HG02870 (cell line): ENCODE measurements at regions not wholly inside any gene's neighbourhood (a gene's known extent, or its start where the extent isn't known, plus 50 kb on each side); places are given as distances from the start of the nearest gene placed in this dataset.

ENCODE experiments used
- ATAC-seq: cut with Tn5 transposase; IDR thresholded peaks from one replicate; pipeline ENCODE4 v1.9.1; 2021; ENCODE audit warnings: mild to moderate bottlenecking, moderate library complexity; ENCODE audit not compliant: unreplicated experiment

DNA sequence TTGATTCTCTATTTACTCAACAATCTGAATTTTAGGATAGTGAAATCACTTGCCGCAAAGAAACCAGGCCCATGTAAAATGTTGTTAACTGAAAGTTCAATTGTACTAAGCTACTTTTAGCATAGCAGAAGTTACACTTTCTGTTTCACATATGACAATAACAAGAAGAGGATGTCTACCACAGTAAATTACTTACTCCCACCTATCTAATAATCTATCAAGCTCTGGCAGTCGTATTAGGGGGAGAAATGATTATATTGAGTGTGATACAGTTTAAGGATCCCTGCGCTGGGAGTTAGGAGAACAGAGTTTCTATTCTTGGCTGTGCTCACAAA lies 66.5 kb upstream of the CAND1 start:
- ATAC-seq = peak; percentile 91

DNA sequence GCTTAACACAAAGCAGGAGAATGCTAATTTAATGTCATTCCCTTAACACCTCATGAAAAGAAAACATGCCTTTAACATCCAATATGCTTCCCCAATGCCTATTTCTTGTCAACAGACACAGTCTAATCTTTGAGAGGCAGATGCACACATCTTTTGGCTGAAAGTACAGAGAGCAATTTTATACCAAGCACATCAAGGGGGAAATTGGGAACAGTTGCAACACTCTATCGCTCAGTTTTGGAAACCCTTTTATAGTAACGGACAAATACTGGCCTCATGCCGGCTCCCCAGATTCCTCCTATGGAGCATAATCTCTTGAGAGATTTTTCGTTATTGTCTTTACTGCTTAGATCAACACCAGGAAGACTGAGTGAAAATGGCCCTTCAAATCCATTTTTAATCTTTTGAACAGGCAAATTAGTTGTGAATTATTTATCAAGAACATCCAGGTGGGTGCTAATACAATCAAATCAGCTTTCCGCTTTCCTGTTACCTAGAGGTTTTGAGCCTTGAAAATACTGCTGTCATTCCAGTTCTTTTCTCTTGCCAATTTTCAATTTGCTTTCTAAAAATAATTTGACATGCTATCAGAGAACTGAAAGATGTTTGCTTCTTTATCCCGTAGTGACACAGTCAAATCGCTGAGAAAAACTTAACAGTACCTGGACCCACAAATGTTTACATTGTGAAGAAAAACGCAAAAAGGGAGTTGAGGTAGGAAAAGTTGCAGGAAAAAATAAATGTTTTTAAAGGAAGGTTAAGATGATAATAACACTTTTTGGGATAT lies 60.7 kb upstream of the CAND1 start:
- no peak for ATAC-seq

DNA sequence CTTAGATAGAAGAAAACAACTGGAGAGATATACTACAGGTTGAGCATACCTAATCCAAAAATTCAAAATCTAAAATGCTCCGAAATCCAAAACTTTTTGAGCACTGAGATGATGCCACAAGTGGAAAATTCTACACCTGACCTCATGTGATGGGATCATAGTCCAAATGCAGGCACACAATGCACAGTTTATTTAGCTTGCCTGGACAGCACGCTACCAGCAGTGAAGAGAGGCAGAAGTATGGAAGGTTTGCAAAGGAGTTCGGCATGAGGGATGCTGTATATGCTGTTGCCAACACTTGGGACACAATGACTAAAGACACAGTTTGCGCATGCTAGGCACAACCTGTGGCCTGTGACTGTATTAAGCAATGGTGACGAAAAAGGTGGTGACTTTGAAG lies 58.1 kb upstream of the CAND1 start:
- ATAC-seq = no peak

DNA sequence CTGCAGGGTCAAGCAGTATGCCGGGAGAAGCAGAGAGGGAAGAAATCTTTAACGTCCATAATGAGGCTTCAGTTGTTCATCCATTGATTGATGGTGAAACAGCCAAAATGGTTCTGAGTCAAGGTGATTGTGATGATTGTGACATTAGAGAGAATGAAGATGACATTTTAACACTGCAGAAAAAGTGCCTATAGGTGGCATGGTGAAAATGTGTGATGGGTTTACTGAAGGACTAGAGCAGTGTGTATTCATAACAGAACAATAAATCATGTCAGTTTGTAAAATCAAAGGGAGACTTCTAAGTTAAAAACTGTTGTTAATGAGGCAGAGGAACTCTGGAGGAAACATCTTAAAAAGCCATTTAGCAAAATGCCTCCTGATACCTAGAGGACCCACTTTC lies 57.7 kb upstream of the CAND1 start:
- ATAC-seq = no peak

DNA sequence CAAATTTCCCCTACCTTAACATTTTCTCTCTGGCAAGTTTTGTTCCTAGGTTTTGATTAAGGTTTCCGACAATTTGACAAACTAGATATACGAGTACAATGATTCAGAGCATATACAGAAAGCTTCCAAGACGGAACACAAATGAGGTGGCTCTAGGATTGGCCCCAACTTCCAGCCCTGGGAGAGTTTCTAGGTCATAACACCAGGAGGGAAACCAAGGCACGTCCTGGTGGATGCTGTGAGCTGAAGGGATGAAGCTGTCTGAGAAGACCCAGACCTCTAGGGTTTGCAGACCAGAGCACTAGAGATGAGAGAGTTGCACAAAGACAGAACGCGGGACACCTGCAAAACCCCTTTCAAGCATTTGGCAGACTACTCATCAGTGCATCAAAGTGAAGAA lies 51.5 kb upstream of the CAND1 start:
- no peak for ATAC-seq
